Neural cell (in vitro differentiated cells): ENCODE measurements at regions not wholly inside any gene's neighbourhood (a gene's known extent, or its start where the extent isn't known, plus 50 kb on each side); places are given as distances from the start of the nearest gene placed in this dataset.

Source experiments
- H2AFZ ChIP-seq: fragments of 200-600, 300-800 bp; sonication (generic), shearing (Covaris generic); 2 replicates; pipeline ENCODE4 v1.6.0; 2014; ENCODE audit warnings: low read depth, mild to moderate bottlenecking, antibody characterized with exemption, low read length, moderate library complexity
- H3F3A ChIP-seq: fragments of 200-600 bp; shearing (Covaris generic); 2 replicates; pipeline ENCODE4 v1.6.1; 2016; ENCODE audit warnings: mild to moderate bottlenecking, moderate library complexity, mixed read lengths, antibody characterized with exemption, low read length; ENCODE audit not compliant: insufficient read depth, poor library complexity, severe bottlenecking
- H3K27ac ChIP-seq: fragments of 200-600, 300-800 bp; sonication (generic), shearing (Covaris generic); 2 replicates; pipeline ENCODE4 v1.5.1; 2014; ENCODE audit warnings: mild to moderate bottlenecking, low read length, moderate library complexity
- H3K27me3 ChIP-seq: fragments of 300-800, 200-600 bp; sonication (generic), shearing (Covaris generic); 2 replicates; pipeline ENCODE4 v1.6.0; 2014; ENCODE audit warnings: mild to moderate bottlenecking, low read depth, low read length, moderate library complexity; ENCODE audit not compliant: insufficient read depth
- H3K36me3 ChIP-seq: fragments of 300-800, 200-600 bp; sonication (generic), shearing (Covaris generic); 2 replicates; pipeline ENCODE4 v1.5.1; 2014; ENCODE audit warnings: mild to moderate bottlenecking, antibody characterized with exemption, low read length, moderate library complexity; ENCODE audit not compliant: insufficient read depth
- H3K4me2 ChIP-seq: fragments of 300-800, 200-600 bp; sonication (generic), shearing (Covaris generic); 2 replicates; pipeline ENCODE4 v1.6.0; 2014; ENCODE audit warnings: mild to moderate bottlenecking, low read length
- H3K4me3 ChIP-seq: fragments of 300-800, 200-600 bp; sonication (generic), shearing (Covaris generic); 2 replicates; pipeline ENCODE4 v1.5.1; 2014; ENCODE audit warnings: mild to moderate bottlenecking, low read length, moderate library complexity
- H3K79me2 ChIP-seq: fragments of 200-600 bp; shearing (Covaris generic); replicated peaks from 2 replicates; pipeline ENCODE4 v1.6.0; 2014; ENCODE audit warnings: mild to moderate bottlenecking, low read length, moderate library complexity; ENCODE audit not compliant: insufficient read depth
- H3K9ac ChIP-seq: fragments of 300-800, 200-600 bp; sonication (generic), shearing (Covaris generic); 2 replicates; pipeline ENCODE4 v1.6.1; 2016; ENCODE audit warnings: mild to moderate bottlenecking, low read length, mixed read lengths
- H3K9me2 ChIP-seq: fragments of 200-600 bp; shearing (Covaris generic); 2 replicates; pipeline ENCODE4 v1.6.1; 2016; ENCODE audit warnings: mild to moderate bottlenecking, low read length, mixed read lengths; ENCODE audit not compliant: insufficient read depth
- H3K9me3 ChIP-seq: fragments of 200-600, 300-800 bp; sonication (generic), shearing (Covaris generic); 2 replicates; pipeline ENCODE4 v1.6.1; 2016; ENCODE audit warnings: mild to moderate bottlenecking, mixed run types, low read length, moderate library complexity, mixed read lengths
- H4K20me1 ChIP-seq: fragments of 200-600 bp; shearing (Covaris generic); 2 replicates; pipeline ENCODE4 v1.6.1; 2016; ENCODE audit warnings: mild to moderate bottlenecking, mixed run types; ENCODE audit not compliant: insufficient read depth
- EP300 ChIP-seq: fragments of 450-650 bp; conservative IDR thresholded peaks from 2 replicates; pipeline ENCODE4 v1.6.1; 2014; ENCODE audit warnings: antibody characterized with exemption, mild to moderate bottlenecking, moderate library complexity; ENCODE audit not compliant: poor library complexity, severe bottlenecking
- EZH2 ChIP-seq: fragments of 200-600, 300-800 bp; shearing (Covaris generic), sonication (generic); IDR thresholded peaks from 2 replicates; pipeline ENCODE4 v1.6.1; 2014; ENCODE audit warnings: antibody characterized with exemption, low read length, borderline replicate concordance, mild to moderate bottlenecking; ENCODE audit not compliant: insufficient read depth, poor library complexity, severe bottlenecking
- MXI1 ChIP-seq: fragments of 450-650 bp; conservative IDR thresholded peaks from 2 replicates; pipeline ENCODE4 v1.6.1; 2014; ENCODE audit warnings: antibody characterized with exemption, mild to moderate bottlenecking; ENCODE audit not compliant: poor library complexity, severe bottlenecking
- POLR2AphosphoS5 ChIP-seq: IDR thresholded peaks from 2 replicates; pipeline ENCODE4 v1.6.1; 2012
- RAD21 ChIP-seq: fragments of 450-650 bp; conservative IDR thresholded peaks from 2 replicates; pipeline ENCODE4 v1.6.1; 2014; ENCODE audit warnings: antibody characterized with exemption, mild to moderate bottlenecking, moderate library complexity
- REST ChIP-seq: IDR thresholded peaks from 2 replicates; pipeline ENCODE4 v1.6.1; 2012; ENCODE audit warnings: borderline replicate concordance
- SMC3 ChIP-seq: fragments of 450-650 bp; conservative IDR thresholded peaks from 2 replicates; pipeline ENCODE4 v1.6.1; 2014; ENCODE audit warnings: antibody characterized with exemption, mild to moderate bottlenecking, moderate library complexity; ENCODE audit not compliant: poor library complexity
- TAF1 ChIP-seq: IDR thresholded peaks from 2 replicates; pipeline ENCODE4 v1.6.1; 2012; ENCODE audit warnings: low read depth
- TF ChIP-seq, protein P1 (sequence below): fragments of 450-650 bp; IDR thresholded peaks from 2 replicates; pipeline ENCODE4 v1.5.1; 2014; ENCODE audit warnings: antibody characterized with exemption, mild to moderate bottlenecking, moderate library complexity; ENCODE audit not compliant: poor library complexity, severe bottlenecking

DNA sequence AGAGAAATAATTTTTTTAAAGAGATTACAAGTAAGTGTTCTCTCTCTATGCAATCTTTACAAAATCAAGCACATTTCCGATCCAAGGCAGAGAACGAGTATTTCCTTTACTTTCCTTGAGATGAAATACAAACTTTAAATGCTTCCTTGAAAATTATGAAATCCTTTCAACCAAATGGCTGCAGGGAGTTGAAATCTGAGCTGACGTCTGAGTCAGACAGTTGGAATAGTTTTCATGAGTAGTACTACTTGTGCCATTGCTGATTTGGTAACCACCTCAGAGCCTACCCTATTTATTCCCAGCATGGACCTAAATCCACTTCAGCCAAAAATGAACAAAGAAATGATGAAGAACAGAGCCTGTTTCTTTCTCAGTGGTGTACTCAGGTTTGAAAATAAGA, 183.6 kb downstream of the GIPC2 start:
- H3K36me3 ChIP-seq: no peaks in the 10 kb centered on the region
- H3K4me2 ChIP-seq: no peak overlapping the region
- H3K27me3 ChIP-seq: no peaks in the 10 kb centered on the region
- H4K20me1 ChIP-seq: no peaks in the 10 kb centered on the region
- H3K9ac ChIP-seq: no peak overlapping the region
- no peaks in the 10 kb centered on the region for H3K9me2 ChIP-seq
- H3K79me2 ChIP-seq: no peaks in the 10 kb centered on the region
- no peak overlapping the region for H3K4me3 ChIP-seq
- H2AFZ ChIP-seq: no peak overlapping the region
- no peaks in the 10 kb centered on the region for H3K9me3 ChIP-seq
- H3F3A ChIP-seq: no peaks in the 10 kb centered on the region
- TF ChIP-seq RAD21 (no peak), POLR2AphosphoS5 (no peak), TAF1 (no peak), SMC3 (no peak)
- TF ChIP-seq, protein P1, sequence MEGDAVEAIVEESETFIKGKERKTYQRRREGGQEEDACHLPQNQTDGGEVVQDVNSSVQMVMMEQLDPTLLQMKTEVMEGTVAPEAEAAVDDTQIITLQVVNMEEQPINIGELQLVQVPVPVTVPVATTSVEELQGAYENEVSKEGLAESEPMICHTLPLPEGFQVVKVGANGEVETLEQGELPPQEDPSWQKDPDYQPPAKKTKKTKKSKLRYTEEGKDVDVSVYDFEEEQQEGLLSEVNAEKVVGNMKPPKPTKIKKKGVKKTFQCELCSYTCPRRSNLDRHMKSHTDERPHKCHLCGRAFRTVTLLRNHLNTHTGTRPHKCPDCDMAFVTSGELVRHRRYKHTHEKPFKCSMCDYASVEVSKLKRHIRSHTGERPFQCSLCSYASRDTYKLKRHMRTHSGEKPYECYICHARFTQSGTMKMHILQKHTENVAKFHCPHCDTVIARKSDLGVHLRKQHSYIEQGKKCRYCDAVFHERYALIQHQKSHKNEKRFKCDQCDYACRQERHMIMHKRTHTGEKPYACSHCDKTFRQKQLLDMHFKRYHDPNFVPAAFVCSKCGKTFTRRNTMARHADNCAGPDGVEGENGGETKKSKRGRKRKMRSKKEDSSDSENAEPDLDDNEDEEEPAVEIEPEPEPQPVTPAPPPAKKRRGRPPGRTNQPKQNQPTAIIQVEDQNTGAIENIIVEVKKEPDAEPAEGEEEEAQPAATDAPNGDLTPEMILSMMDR: no peak
- H3K27ac ChIP-seq: no peak overlapping the region

DNA sequence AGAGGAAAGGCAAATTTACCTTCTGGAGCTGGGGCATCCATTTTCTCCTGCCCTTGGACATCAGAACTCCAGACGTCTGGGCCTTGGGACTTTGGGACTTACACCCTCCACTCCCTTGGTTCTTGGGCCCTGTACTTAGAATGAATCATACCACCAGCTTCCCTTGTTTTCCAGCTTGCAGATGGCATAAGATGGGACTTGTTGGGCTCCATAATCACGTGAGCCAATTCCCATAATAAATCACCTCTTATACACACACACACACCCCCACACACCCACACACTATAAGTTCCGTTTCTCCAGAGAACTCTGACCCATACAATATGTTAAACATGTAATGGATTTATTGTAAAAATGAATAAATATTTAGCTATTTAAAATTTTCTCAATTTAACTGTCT, 185.7 kb downstream of the GIPC2 start:
- H2AFZ ChIP-seq: no peak overlapping the region
- no peak overlapping the region for H3K4me2 ChIP-seq
- H3K27me3 ChIP-seq: no peaks in the 10 kb centered on the region
- no peaks in the 10 kb centered on the region for H3K36me3 ChIP-seq
- H3K9ac ChIP-seq: no peak overlapping the region
- H3K4me3 ChIP-seq: no peak overlapping the region
- TF ChIP-seq POLR2AphosphoS5 (no peak), RAD21 (no peak), EZH2 (no peak), EP300 (no peak), MXI1 (no peak), TAF1 (no peak), SMC3 (no peak), REST (no peak)
- TF ChIP-seq, protein P1: no peak
- no peaks in the 10 kb centered on the region for H3K9me3 ChIP-seq
- no peak overlapping the region for H3K27ac ChIP-seq
- no peaks in the 10 kb centered on the region for H3F3A ChIP-seq
- no peaks in the 10 kb centered on the region for H4K20me1 ChIP-seq
- no peaks in the 10 kb centered on the region for H3K79me2 ChIP-seq
- no peaks in the 10 kb centered on the region for H3K9me2 ChIP-seq
